Erythroblast (primary cell): ENCODE measurements at regions not wholly inside any gene's neighbourhood (a gene's known extent, or its start where the extent isn't known, plus 50 kb on each side); places are given as distances from the start of the nearest gene placed in this dataset.
"Not testable (repeated sequence)": the region's sequence is repeated elsewhere in the genome, so short reads cannot be mapped to it uniquely, and the experiment has no call there.

Source experiments
- GATA1 ChIP-seq: IDR thresholded peaks from 2 replicates; pipeline ENCODE4 v1.6.1; 2011; ENCODE audit warnings: low read depth, mild to moderate bottlenecking, control low read depth, low read length, moderate library complexity
- POLR2A ChIP-seq: IDR thresholded peaks from 2 replicates; pipeline ENCODE4 v1.6.1; 2011; ENCODE audit warnings: mild to moderate bottlenecking, low read length

GRCh38 chr1:148228846-148229245, 76.8 kb upstream of the NBPF11 start:
- TF ChIP-seq POLR2A, GATA1: not testable (repeated sequence)
